Common myeloid progenitor, CD34-positive (primary cell): ENCODE measurements at regions not wholly inside any gene's neighbourhood (a gene's known extent, or its start where the extent isn't known, plus 50 kb on each side); places are given as distances from the start of the nearest gene placed in this dataset.

Experiments used
- CTCF ChIA-PET: fragments of 350-600 bp; sonication (Branson Sonifier 250); formaldehyde crosslinking; loops from one replicate; lab custom pipeline; 2021; ENCODE audit warnings: antibody characterized with exemption; lab: Charles Lee
- POLR2A ChIA-PET: fragments of 350-600 bp; sonication (Branson Sonifier 250); formaldehyde crosslinking; loops from one replicate; lab custom pipeline; 2021; ENCODE audit warnings: antibody characterized with exemption; lab: Charles Lee
- DNase-seq, 3 donors: peaks; one replicate each; pipeline versions ENCODE4 v3.0.0 to v3.0.0-alpha.2; 2013
- H3K27ac ChIP-seq, 2 experiments: 1 replicate in 1 of 2; 2 replicates in 1 of 2; pipeline ENCODE4 v1.7.0; 2013; ENCODE audit warnings: inconsistent platforms in 2 of 2, low read length in 2 of 2, mild to moderate bottlenecking in 2 of 2, low read depth in 1 of 2, moderate library complexity in 1 of 2; ENCODE audit not compliant: severe bottlenecking in 2 of 2, insufficient read depth in 1 of 2, poor library complexity in 1 of 2
- H3K27me3 ChIP-seq, 5 experiments: replicated peaks in 2 of 5; 1 replicate in 3 of 5; 2 replicates in 2 of 5; pipeline versions ENCODE4 v1.6.1 to v1.7.0; 2013; ENCODE audit warnings: low read length in 4 of 5, mild to moderate bottlenecking in 2 of 5, moderate library complexity in 2 of 5, inconsistent platforms in 1 of 5; ENCODE audit not compliant: insufficient read depth in 5 of 5, control insufficient read depth in 4 of 5
- H3K36me3 ChIP-seq, 4 experiments: 1 replicate in 2 of 4; 2 replicates in 2 of 4; pipeline versions ENCODE4 v1.6.1 to v1.7.0; 2013; ENCODE audit warnings: low read length in 3 of 4, control low read depth in 1 of 4, mild to moderate bottlenecking in 1 of 4; ENCODE audit not compliant: control insufficient read depth in 4 of 4, insufficient read depth in 4 of 4
- H3K4me1 ChIP-seq, 4 experiments: 1 replicate in 3 of 4; 2 replicates in 1 of 4; pipeline versions ENCODE4 v1.6.1 to v1.7.1; 2013; ENCODE audit warnings: low read length in 3 of 4, mild to moderate bottlenecking in 3 of 4, control low read depth in 1 of 4, inconsistent platforms in 1 of 4, moderate library complexity in 1 of 4; ENCODE audit not compliant: control insufficient read depth in 4 of 4, insufficient read depth in 4 of 4; ENCODE audit errors: control extremely low read depth in 1 of 4
- H3K4me3 ChIP-seq, 7 experiments: 1 replicate in 4 of 7; 2 replicates in 3 of 7; pipeline versions ENCODE4 v1.5.1 to v1.7.0; 2013; ENCODE audit warnings: mild to moderate bottlenecking in 7 of 7, low read length in 6 of 7, moderate library complexity in 6 of 7, inconsistent platforms in 2 of 7, low read depth in 2 of 7, control low read depth in 1 of 7; ENCODE audit not compliant: insufficient read depth in 4 of 7, control insufficient read depth in 1 of 7; ENCODE audit errors: extremely low read depth in 1 of 7
- H3K9me3 ChIP-seq, 5 experiments: 1 replicate in 4 of 5; 2 replicates in 1 of 5; pipeline versions ENCODE4 v1.6.1 to v1.7.1; 2013; ENCODE audit warnings: low read length in 4 of 5, mild to moderate bottlenecking in 2 of 5, inconsistent platforms in 1 of 5, low read depth in 1 of 5, moderate library complexity in 1 of 5; ENCODE audit not compliant: control insufficient read depth in 4 of 5, insufficient read depth in 2 of 5; ENCODE audit errors: control extremely low read depth in 1 of 5
- WGBS: methylation state at CpG from one replicate; pipeline ENCODE4 v1.1.5; 2013; ENCODE audit not compliant: insufficient coverage; 5-methylcytosine and 5-hydroxymethylcytosine counted together

- peaks cover 0 to 4% (median 0%) of the 10 kb centered on the region in 5 experiments for H3K9me3 ChIP-seq
- H3K4me3 ChIP-seq = no peak overlapping the region
- ChIA-PET CTCF (no interaction called here), POLR2A (no interaction called here)
- DNase-seq = no peak
- H3K4me1 ChIP-seq = no peaks in the 10 kb centered on the region
- WGBS = 98% methylated on average over 11 of the region's 15 CpGs
- H3K27me3 ChIP-seq = peaks cover 0 to 48% (median 2%) of the 10 kb centered on the region in 5 experiments
- H3K36me3 ChIP-seq = no peaks in the 10 kb centered on the region
- H3K27ac ChIP-seq = no peak overlapping the region
Measured at GRCh38 chr16:50878966-50879615, 137.2 kb downstream of the CYLD start.

DNA sequence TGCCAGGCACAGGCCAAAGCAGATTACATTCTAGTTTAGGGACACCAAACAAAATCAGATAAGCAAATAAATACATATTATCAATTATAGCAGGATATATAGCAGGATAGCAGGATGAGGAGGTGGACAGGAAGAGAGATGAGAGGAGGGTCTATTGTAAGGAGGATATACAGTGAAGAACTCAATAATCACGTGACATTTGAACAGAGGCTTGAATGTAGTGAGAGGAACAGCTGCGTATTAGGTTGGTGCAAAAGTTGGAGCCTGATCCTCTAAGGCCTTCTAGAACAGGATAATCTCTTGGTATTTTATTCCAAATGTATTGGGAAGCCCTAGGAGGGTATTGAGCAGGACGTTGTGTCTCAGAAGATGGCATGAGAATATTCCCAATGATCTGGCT lies 136.7 kb downstream of the CYLD start:
- DNase-seq = no peak
- no peak overlapping the region for H3K4me3 ChIP-seq
- no peaks in the 10 kb centered on the region for H3K4me1 ChIP-seq
- peaks cover 0 to 2% (median 0%) of the 10 kb centered on the region in 5 experiments for H3K9me3 ChIP-seq
- H3K27me3 ChIP-seq = peaks cover 0 to 48% (median 2%) of the 10 kb centered on the region in 5 experiments
- H3K36me3 ChIP-seq = no peaks in the 10 kb centered on the region
- POLR2A ChIA-PET = no interaction called here
- CTCF ChIA-PET = interaction anchor here (1.1 kb wide), 1 partner anchor 16 kb away, joined by 3 read pairs; no protein-coding TSS in a partner anchor
- H3K27ac ChIP-seq = no peak overlapping the region
- WGBS = 67% methylated on average over 3 of the region's 3 CpGs

- no peaks in the 10 kb centered on the region for H3K36me3 ChIP-seq
- no peak overlapping the region for H3K4me3 ChIP-seq
- ChIA-PET CTCF (interaction anchor here (1.5 kb wide), 1 partner anchor 18 kb away, joined by 3 read pairs; no protein-coding TSS in a partner anchor), POLR2A (no interaction called here)
- peaks cover 0 to 5% (median 0%) of the 10 kb centered on the region in 5 experiments for H3K9me3 ChIP-seq
- H3K27me3 ChIP-seq = peaks cover 0 to 45% (median 0%) of the 10 kb centered on the region in 5 experiments
- DNase-seq = no peak
- no peak overlapping the region for H3K27ac ChIP-seq
- 70% methylated on average over 1 of the region's 4 CpGs for WGBS
- H3K4me1 ChIP-seq = no peaks in the 10 kb centered on the region
Measured at GRCh38 chr16:50876263-50876662, 134.4 kb downstream of the CYLD start.

- Histone ChIP-seq H3K27me3 (no peaks in the 10 kb centered on the region), H3K27ac (no peak overlapping the region), H3K4me1 (no peaks in the 10 kb centered on the region), H3K36me3 (no peaks in the 10 kb centered on the region), H3K4me3 (no peak overlapping the region), H3K9me3 (peaks cover 0 to 8% (median 0%) of the 10 kb centered on the region in 5 experiments)
- ChIA-PET CTCF (no interaction called here), POLR2A (no interaction called here)
- no peak for DNase-seq
Measured at GRCh38 chr16:50868577-50868976, 126.7 kb downstream of the CYLD start.

- Histone ChIP-seq H3K27ac (no peak overlapping the region), H3K4me1 (no peaks in the 10 kb centered on the region), H3K36me3 (no peaks in the 10 kb centered on the region), H3K4me3 (no peak overlapping the region), H3K9me3 (peaks cover 0 to 4% (median 0%) of the 10 kb centered on the region in 5 experiments), H3K27me3 (no peaks in the 10 kb centered on the region)
- CTCF ChIA-PET = no interaction called here
- WGBS = no CpG with 5 or more reads among the region's 2 CpGs
- no peak for DNase-seq
- POLR2A ChIA-PET = no interaction called here
Measured at GRCh38 chr16:50866806-50867205, 124.9 kb downstream of the CYLD start.

GRCh38 chr16:50864386-50864785 lies 122.5 kb downstream of the CYLD start:
- H3K27ac ChIP-seq = no peak overlapping the region
- 95% methylated on average over 5 of the region's 5 CpGs for WGBS
- peaks cover 0 to 4% (median 0%) of the 10 kb centered on the region in 5 experiments for H3K9me3 ChIP-seq
- no peak for DNase-seq
- ChIA-PET POLR2A (no interaction called here), CTCF (no interaction called here)
- H3K4me1 ChIP-seq = no peaks in the 10 kb centered on the region
- no peaks in the 10 kb centered on the region for H3K36me3 ChIP-seq
- no peaks in the 10 kb centered on the region for H3K27me3 ChIP-seq
- H3K4me3 ChIP-seq = no peak overlapping the region

GRCh38 chr16:50863644-50864144 lies 121.8 kb downstream of the CYLD start:
- H3K36me3 ChIP-seq = no peaks in the 10 kb centered on the region
- H3K27me3 ChIP-seq = no peaks in the 10 kb centered on the region
- DNase-seq = no peak
- POLR2A ChIA-PET = no interaction called here
- H3K4me3 ChIP-seq = no peak overlapping the region
- H3K4me1 ChIP-seq = no peaks in the 10 kb centered on the region
- H3K9me3 ChIP-seq = peaks cover 0 to 4% (median 0%) of the 10 kb centered on the region in 5 experiments
- H3K27ac ChIP-seq = no peak overlapping the region
- CTCF ChIA-PET = no interaction called here
- 97% methylated on average over 6 of the region's 8 CpGs for WGBS
